GM23338 (cell line): ENCODE measurements at regions not wholly inside any gene's neighbourhood (a gene's known extent, or its start where the extent isn't known, plus 50 kb on each side); places are given as distances from the start of the nearest gene placed in this dataset.

ENCODE experiments used
- ATAC-seq: fragments of 200-7000 bp; cut with Tn5 transposase; 3 replicates; pipeline ENCODE4 v1.9.1; 2020
- DNase-seq: peaks from one replicate; pipeline ENCODE4 v3.0.0-alpha.2; 2015; ENCODE audit warnings: low spot score
- H2AFZ ChIP-seq: fragments of 200-600 bp; sonication (generic); 2 replicates; pipeline ENCODE4 v1.8.0; 2016; ENCODE audit warnings: antibody characterized with exemption, mild to moderate bottlenecking, moderate library complexity
- H3F3A ChIP-seq: fragments of 200-600 bp; sonication (generic); replicated peaks from 2 replicates; pipeline ENCODE4 v1.8.0; 2017; ENCODE audit warnings: antibody characterized with exemption, mixed run types, low read depth
- H3K27ac ChIP-seq: fragments of 200-600 bp; sonication (generic); 2 replicates; pipeline ENCODE4 v1.6.1; 2016; ENCODE audit warnings: low read depth
- H3K27me3 ChIP-seq: fragments of 200-600 bp; sonication (generic); 2 replicates; pipeline ENCODE4 v1.8.0; 2016; ENCODE audit warnings: mild to moderate bottlenecking, mixed run types, moderate library complexity; ENCODE audit not compliant: insufficient read depth
- H3K36me3 ChIP-seq: fragments of 200-600 bp; sonication (generic); 2 replicates; pipeline ENCODE4 v1.8.0; 2016; ENCODE audit warnings: mild to moderate bottlenecking; ENCODE audit not compliant: insufficient read depth
- H3K4me1 ChIP-seq: fragments of 200-600 bp; sonication (generic); 2 replicates; pipeline ENCODE4 v1.8.0; 2016; ENCODE audit warnings: mild to moderate bottlenecking, moderate library complexity; ENCODE audit not compliant: insufficient read depth
- H3K4me2 ChIP-seq: fragments of 200-600 bp; sonication (generic); 2 replicates; pipeline ENCODE4 v1.7.1; 2017; ENCODE audit warnings: mixed run types
- H3K4me3 ChIP-seq: fragments of 200-600 bp; sonication (generic); 2 replicates; pipeline ENCODE4 v1.6.1; 2016; ENCODE audit warnings: mixed run types
- H3K79me2 ChIP-seq: fragments of 200-600 bp; sonication (generic); replicated peaks from 2 replicates; pipeline ENCODE4 v1.8.0; 2017; ENCODE audit warnings: mild to moderate bottlenecking; ENCODE audit not compliant: insufficient read depth
- H3K9me2 ChIP-seq: fragments of 200-600 bp; sonication (generic); 2 replicates; pipeline ENCODE4 v1.8.0; 2017; ENCODE audit not compliant: insufficient read depth
- H4K20me1 ChIP-seq: fragments of 200-600 bp; sonication (generic); replicated peaks from 2 replicates; pipeline ENCODE4 v1.8.0; 2017; ENCODE audit warnings: mild to moderate bottlenecking; ENCODE audit not compliant: insufficient read depth
- H3K27ac Mint-ChIP-seq: 2 replicates; pipeline ENCODE4 v1.8.0; 2020; ENCODE audit warnings: inconsistent platforms, mild to moderate bottlenecking, moderate library complexity, mixed read lengths
- H3K27me3 Mint-ChIP-seq: 3 replicates; pipeline ENCODE4 v1.8.0; 2022; ENCODE audit warnings: low read depth, mild to moderate bottlenecking, moderate library complexity, mixed read lengths, inconsistent platforms; ENCODE audit not compliant: insufficient read depth, poor library complexity
- H3K36me3 Mint-ChIP-seq: 3 replicates; pipeline ENCODE4 v1.8.0; 2021; ENCODE audit warnings: low read depth, mild to moderate bottlenecking, inconsistent platforms, moderate library complexity, mixed read lengths
- H3K4me1 Mint-ChIP-seq: 3 replicates; pipeline ENCODE4 v1.8.0; 2020; ENCODE audit warnings: mild to moderate bottlenecking, inconsistent platforms, mixed read lengths
- H3K4me3 Mint-ChIP-seq: 3 replicates; pipeline ENCODE4 v1.8.0; 2021; ENCODE audit warnings: moderate library complexity, mild to moderate bottlenecking, inconsistent platforms, mixed read lengths
- H3K9me3 Mint-ChIP-seq: 3 replicates; pipeline ENCODE4 v1.8.0; 2020; ENCODE audit warnings: moderate library complexity, mild to moderate bottlenecking, inconsistent platforms, mixed read lengths
- CREB1 ChIP-seq: fragments of 250-450 bp; sonication (Bioruptor Pico); IDR thresholded peaks from 2 replicates; pipeline ENCODE4 v1.5.0; 2020; ENCODE audit warnings: low read depth, mild to moderate bottlenecking, moderate library complexity
- CTCF ChIP-seq, 2 experiments: fragments of 200-600 bp in 1 of 2; sonication (generic) in 1 of 2; conservative IDR thresholded peaks; 2 replicates each; pipeline versions ENCODE4 v1.5.1 to v1.6.1; 2016 to 2017; ENCODE audit warnings: antibody characterized with exemption in 2 of 2, low read depth in 2 of 2, mild to moderate bottlenecking in 2 of 2, moderate library complexity in 1 of 2
- ETS1 ChIP-seq: IDR thresholded peaks from 2 replicates; pipeline ENCODE4 v1.6.1; 2016; ENCODE audit warnings: antibody characterized with exemption
- EZH2phosphoT487 ChIP-seq: fragments of 200-600 bp; sonication (generic); IDR thresholded peaks from one replicate; pipeline ENCODE4 v1.8.1; 2018; ENCODE audit warnings: antibody characterized with exemption; ENCODE audit not compliant: unreplicated experiment
- JUNB ChIP-seq: IDR thresholded peaks from one replicate; pipeline ENCODE4 v1.6.1; 2016; ENCODE audit warnings: antibody characterized with exemption; ENCODE audit not compliant: unreplicated experiment
- NANOG ChIP-seq: IDR thresholded peaks from 2 replicates; pipeline ENCODE4 v1.6.1; 2016; ENCODE audit warnings: antibody characterized with exemption, borderline replicate concordance
- POLR2AphosphoS5 ChIP-seq: IDR thresholded peaks from 2 replicates; pipeline ENCODE4 v1.6.1; 2016; ENCODE audit warnings: antibody characterized with exemption, low read depth
- STAT1 ChIP-seq: IDR thresholded peaks from one replicate; pipeline ENCODE4 v1.6.1; 2016; ENCODE audit warnings: antibody characterized with exemption; ENCODE audit not compliant: unreplicated experiment
- ZNF114 ChIP-seq: fragments of 250-450 bp; sonication (Bioruptor Pico); IDR thresholded peaks from 2 replicates; pipeline ENCODE4 v1.5.0; 2020; ENCODE audit warnings: mild to moderate bottlenecking, moderate library complexity
- ZNF331 ChIP-seq: fragments of 250-450 bp; sonication (Bioruptor Pico); IDR thresholded peaks from 2 replicates; pipeline ENCODE4 v1.5.0; 2020; ENCODE audit warnings: low read depth, mild to moderate bottlenecking, moderate library complexity
- TF ChIP-seq, protein P1 (sequence below): IDR thresholded peaks from one replicate; pipeline ENCODE4 v1.6.1; 2018; ENCODE audit warnings: antibody characterized with exemption; ENCODE audit not compliant: unreplicated experiment

DNA sequence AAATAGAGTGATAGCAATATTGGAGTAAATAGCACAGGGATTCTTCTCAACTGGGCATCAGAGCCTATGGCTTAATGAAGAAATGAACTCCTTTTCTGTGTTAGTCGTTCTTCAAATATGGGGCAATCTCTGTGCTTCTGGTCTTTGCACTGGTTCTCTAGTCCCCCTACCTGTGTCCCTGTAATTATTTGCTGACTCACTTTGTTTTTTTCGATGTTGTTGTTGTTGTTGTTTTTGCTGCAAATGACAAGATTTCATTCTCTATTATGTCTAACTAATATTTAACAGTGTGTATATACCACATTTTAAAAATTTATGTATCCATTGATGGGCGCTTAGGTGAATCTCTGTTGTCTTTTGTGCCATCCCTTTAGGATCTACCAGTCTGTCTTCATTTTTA is 2137.8 kb upstream of the TENM3 start (continued):
- TF ChIP-seq, protein P1, sequence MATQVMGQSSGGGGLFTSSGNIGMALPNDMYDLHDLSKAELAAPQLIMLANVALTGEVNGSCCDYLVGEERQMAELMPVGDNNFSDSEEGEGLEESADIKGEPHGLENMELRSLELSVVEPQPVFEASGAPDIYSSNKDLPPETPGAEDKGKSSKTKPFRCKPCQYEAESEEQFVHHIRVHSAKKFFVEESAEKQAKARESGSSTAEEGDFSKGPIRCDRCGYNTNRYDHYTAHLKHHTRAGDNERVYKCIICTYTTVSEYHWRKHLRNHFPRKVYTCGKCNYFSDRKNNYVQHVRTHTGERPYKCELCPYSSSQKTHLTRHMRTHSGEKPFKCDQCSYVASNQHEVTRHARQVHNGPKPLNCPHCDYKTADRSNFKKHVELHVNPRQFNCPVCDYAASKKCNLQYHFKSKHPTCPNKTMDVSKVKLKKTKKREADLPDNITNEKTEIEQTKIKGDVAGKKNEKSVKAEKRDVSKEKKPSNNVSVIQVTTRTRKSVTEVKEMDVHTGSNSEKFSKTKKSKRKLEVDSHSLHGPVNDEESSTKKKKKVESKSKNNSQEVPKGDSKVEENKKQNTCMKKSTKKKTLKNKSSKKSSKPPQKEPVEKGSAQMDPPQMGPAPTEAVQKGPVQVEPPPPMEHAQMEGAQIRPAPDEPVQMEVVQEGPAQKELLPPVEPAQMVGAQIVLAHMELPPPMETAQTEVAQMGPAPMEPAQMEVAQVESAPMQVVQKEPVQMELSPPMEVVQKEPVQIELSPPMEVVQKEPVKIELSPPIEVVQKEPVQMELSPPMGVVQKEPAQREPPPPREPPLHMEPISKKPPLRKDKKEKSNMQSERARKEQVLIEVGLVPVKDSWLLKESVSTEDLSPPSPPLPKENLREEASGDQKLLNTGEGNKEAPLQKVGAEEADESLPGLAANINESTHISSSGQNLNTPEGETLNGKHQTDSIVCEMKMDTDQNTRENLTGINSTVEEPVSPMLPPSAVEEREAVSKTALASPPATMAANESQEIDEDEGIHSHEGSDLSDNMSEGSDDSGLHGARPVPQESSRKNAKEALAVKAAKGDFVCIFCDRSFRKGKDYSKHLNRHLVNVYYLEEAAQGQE: no peak
- TF ChIP-seq NANOG (no peak), POLR2AphosphoS5 (no peak), ZNF331 (CRISPR knock-in tag) (no peak), ZNF114 (no peak), CREB1 (CRISPR knock-in tag) (no peak), ETS1 (no peak), EZH2phosphoT487 (no peak), STAT1 (no peak)

GRCh38 chr4:180106122-180106521 is 2137.1 kb upstream of the TENM3 start:
- Histone ChIP-seq H4K20me1 (no peaks in the 10 kb centered on the region), H3K4me1 (peaks cover 4% of the 10 kb centered on the region; the same call in 1 of the 2 replicates), H3K36me3 (no peaks in the 10 kb centered on the region), H3K4me2 (no peak overlapping the region), H3F3A (no peaks in the 10 kb centered on the region), H3K27ac (no peak overlapping the region), H3K9me2 (no peaks in the 10 kb centered on the region), H3K79me2 (no peaks in the 10 kb centered on the region), H2AFZ (no peak overlapping the region), H3K4me3 (no peak overlapping the region), H3K27me3 (no peaks in the 10 kb centered on the region)
- no peaks in the 10 kb centered on the region for H3K36me3 Mint-ChIP-seq
- no peaks in the 10 kb centered on the region for H3K9me3 Mint-ChIP-seq
- H3K4me1 Mint-ChIP-seq: peaks cover 2% of the 10 kb centered on the region
- H3K27me3 Mint-ChIP-seq: peaks cover 2% of the 10 kb centered on the region
- no peak overlapping the region for H3K27ac Mint-ChIP-seq
- no peak overlapping the region for H3K4me3 Mint-ChIP-seq
- no peak for DNase-seq
- ATAC-seq: no peak
- TF ChIP-seq CREB1 (CRISPR knock-in tag): no peak
- TF ChIP-seq JUNB: no peak
- TF ChIP-seq NANOG: no peak
- TF ChIP-seq STAT1: no peak
- TF ChIP-seq, protein P1: no peak
- no peak for TF ChIP-seq CTCF (conservative IDR thresholded peaks at IDR 0.05; ENCODE audit: low read depth in 2 of 2)
- no peak for TF ChIP-seq ZNF331 (CRISPR knock-in tag)
- no peak for TF ChIP-seq EZH2phosphoT487
- TF ChIP-seq ETS1: no peak
- no peak for TF ChIP-seq ZNF114
